Prostate gland (tissue), 2 donors: ENCODE measurements at regions not wholly inside any gene's neighbourhood (a gene's known extent, or its start where the extent isn't known, plus 50 kb on each side); places are given as distances from the start of the nearest gene placed in this dataset.

ENCODE experiments used
- POLR2A ChIP-seq: fragments of 450-650 bp; IDR thresholded peaks from one replicate; pipeline ENCODE4 v1.6.1; 2016; ENCODE audit warnings: antibody characterized with exemption, mild to moderate bottlenecking
- TF ChIP-seq, protein P1 (sequence below), 4 experiments: fragments of 200-600 bp in 2 of 4; fragments of 450-650 bp in 2 of 4; sonication (generic) in 2 of 4; IDR thresholded peaks; 1 replicate in 3 of 4; 2 replicates in 1 of 4; pipeline ENCODE4 v1.5.1; 2016 to 2019; ENCODE audit warnings: antibody characterized with exemption in 4 of 4, mild to moderate bottlenecking in 2 of 4, moderate library complexity in 2 of 4

DNA sequence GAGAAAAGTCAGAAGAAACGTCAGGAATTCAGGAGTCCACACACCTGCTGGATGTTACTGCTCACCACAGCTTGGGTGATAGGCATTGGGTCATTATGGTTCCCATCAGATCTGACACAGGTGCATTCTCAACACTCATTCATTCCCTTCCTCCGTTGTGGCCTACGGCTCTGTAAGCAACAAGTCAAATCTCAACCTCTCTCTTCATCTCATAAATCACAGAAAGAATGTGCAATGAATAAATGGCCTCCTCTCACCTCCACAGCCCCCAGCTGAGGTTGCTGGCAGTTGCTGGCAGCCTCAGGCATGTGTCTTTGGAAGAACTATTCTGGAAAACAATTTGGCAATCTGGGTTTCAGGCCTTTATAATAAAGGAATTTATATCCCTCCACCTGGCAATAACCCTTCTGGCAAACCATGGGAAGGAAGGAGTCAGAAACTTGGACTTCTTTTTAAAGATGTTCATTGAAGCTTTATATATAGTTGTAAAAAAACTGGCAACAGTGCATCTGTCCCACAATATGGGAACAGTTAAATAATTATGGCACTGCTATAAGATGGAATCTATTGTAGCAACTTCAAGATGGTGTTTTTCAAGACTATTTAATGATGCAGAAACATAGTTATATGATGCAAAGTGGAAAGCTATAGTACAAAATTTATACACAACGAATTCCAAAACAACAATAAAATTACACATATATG lies 175.4 kb downstream of the ANAPC1 start:
- TF ChIP-seq, protein P1, sequence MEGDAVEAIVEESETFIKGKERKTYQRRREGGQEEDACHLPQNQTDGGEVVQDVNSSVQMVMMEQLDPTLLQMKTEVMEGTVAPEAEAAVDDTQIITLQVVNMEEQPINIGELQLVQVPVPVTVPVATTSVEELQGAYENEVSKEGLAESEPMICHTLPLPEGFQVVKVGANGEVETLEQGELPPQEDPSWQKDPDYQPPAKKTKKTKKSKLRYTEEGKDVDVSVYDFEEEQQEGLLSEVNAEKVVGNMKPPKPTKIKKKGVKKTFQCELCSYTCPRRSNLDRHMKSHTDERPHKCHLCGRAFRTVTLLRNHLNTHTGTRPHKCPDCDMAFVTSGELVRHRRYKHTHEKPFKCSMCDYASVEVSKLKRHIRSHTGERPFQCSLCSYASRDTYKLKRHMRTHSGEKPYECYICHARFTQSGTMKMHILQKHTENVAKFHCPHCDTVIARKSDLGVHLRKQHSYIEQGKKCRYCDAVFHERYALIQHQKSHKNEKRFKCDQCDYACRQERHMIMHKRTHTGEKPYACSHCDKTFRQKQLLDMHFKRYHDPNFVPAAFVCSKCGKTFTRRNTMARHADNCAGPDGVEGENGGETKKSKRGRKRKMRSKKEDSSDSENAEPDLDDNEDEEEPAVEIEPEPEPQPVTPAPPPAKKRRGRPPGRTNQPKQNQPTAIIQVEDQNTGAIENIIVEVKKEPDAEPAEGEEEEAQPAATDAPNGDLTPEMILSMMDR (IDR thresholded peaks at IDR 0.05) = no peak
- no peak for TF ChIP-seq POLR2A
